ENCODE measurements at regions not wholly inside any gene's neighbourhood (a gene's known extent, or its start where the extent isn't known, plus 50 kb on each side); places are given as distances from the start of the nearest gene placed in this dataset.

GRCh38 chr1:186572509-186572908, 107.7 kb downstream of the PTGS2 start:
- H3K9ac ChIP-seq (ENCODE audit: insufficient read depth in 1 of 2, low read length in 2 of 2): no peak overlapping the region
- 88 to 94% methylated on average over 3 of the region's 3 CpGs for WGBS, 2 donors
- H3K9me3 ChIP-seq (ENCODE audit: control insufficient read depth in 4 of 4, insufficient read depth in 3 of 4, low read length in 3 of 4): no peaks in the 10 kb centered on the region
- no peaks in the 10 kb centered on the region for H3K4me1 ChIP-seq (ENCODE audit: control insufficient read depth in 5 of 5, insufficient read depth in 5 of 5, low read length in 5 of 5)
- no peak for ATAC-seq (ENCODE audit: insufficient read depth, low FRiP score)
- no peaks in the 10 kb centered on the region for H3K36me3 ChIP-seq (ENCODE audit: control insufficient read depth in 4 of 4, insufficient read depth in 4 of 4, low read length in 4 of 4)
- H3K27me3 ChIP-seq (ENCODE audit: control insufficient read depth in 3 of 3, insufficient read depth in 3 of 3, low read length in 2 of 3): no peaks in the 10 kb centered on the region
- no peak for TF ChIP-seq CTCF (IDR thresholded peaks at IDR 0.05; ENCODE audit: control extremely low read depth, extremely low read depth)
- no peak overlapping the region for H3K27ac ChIP-seq (ENCODE audit: low read depth in 1 of 2, low read length in 1 of 2)
- DNase-seq: no peak
- no peak overlapping the region for H3K4me3 ChIP-seq

GRCh38 chr1:186571771-186572170, 108.5 kb downstream of the PTGS2 start:
- Histone ChIP-seq H3K4me1 (ENCODE audit: control insufficient read depth in 5 of 5, insufficient read depth in 5 of 5, low read length in 5 of 5) (no peaks in the 10 kb centered on the region), H3K4me3 (no peak overlapping the region), H3K27me3 (ENCODE audit: control insufficient read depth in 3 of 3, insufficient read depth in 3 of 3, low read length in 2 of 3) (no peaks in the 10 kb centered on the region), H3K36me3 (ENCODE audit: control insufficient read depth in 4 of 4, insufficient read depth in 4 of 4, low read length in 4 of 4) (no peaks in the 10 kb centered on the region), H3K9ac (ENCODE audit: insufficient read depth in 1 of 2, low read length in 2 of 2) (no peak overlapping the region), H3K9me3 (ENCODE audit: control insufficient read depth in 4 of 4, insufficient read depth in 3 of 4, low read length in 3 of 4) (no peaks in the 10 kb centered on the region), H3K27ac (ENCODE audit: low read depth in 1 of 2, low read length in 1 of 2) (no peak overlapping the region)
- ATAC-seq (ENCODE audit: insufficient read depth, low FRiP score) (no peak), DNase-seq (no peak)
- TF ChIP-seq CTCF (IDR thresholded peaks at IDR 0.05; ENCODE audit: control extremely low read depth, extremely low read depth): no peak

- no peak for ATAC-seq (ENCODE audit: insufficient read depth, low FRiP score)
- Histone ChIP-seq H3K27me3 (ENCODE audit: control insufficient read depth in 3 of 3, insufficient read depth in 3 of 3, low read length in 2 of 3) (no peaks in the 10 kb centered on the region), H3K36me3 (ENCODE audit: control insufficient read depth in 4 of 4, insufficient read depth in 4 of 4, low read length in 4 of 4) (no peaks in the 10 kb centered on the region), H3K9ac (ENCODE audit: insufficient read depth in 1 of 2, low read length in 2 of 2) (no peak overlapping the region), H3K9me3 (ENCODE audit: control insufficient read depth in 4 of 4, insufficient read depth in 3 of 4, low read length in 3 of 4) (no peaks in the 10 kb centered on the region), H3K4me3 (no peak overlapping the region), H3K27ac (ENCODE audit: low read depth in 1 of 2, low read length in 1 of 2) (no peak overlapping the region), H3K4me1 (ENCODE audit: control insufficient read depth in 5 of 5, insufficient read depth in 5 of 5, low read length in 5 of 5) (no peaks in the 10 kb centered on the region)
- DNase-seq: no peak
- TF ChIP-seq CTCF (IDR thresholded peaks at IDR 0.05; ENCODE audit: control extremely low read depth, extremely low read depth): no peak
These were observed 108.9 kb upstream of the PDC start for GRCh38 chr1:186569856-186570255.

GRCh38 chr1:186568221-186568620, 107.3 kb upstream of the PDC start:
- no peak for DNase-seq

More at GRCh38 chr1:186568221-186568620, 107.3 kb upstream of the PDC start:
- Histone ChIP-seq H3K4me1 (ENCODE audit: control insufficient read depth in 5 of 5, insufficient read depth in 5 of 5, low read length in 5 of 5) (no peaks in the 10 kb centered on the region), H3K9me3 (ENCODE audit: control insufficient read depth in 4 of 4, insufficient read depth in 3 of 4, low read length in 3 of 4) (no peaks in the 10 kb centered on the region), H3K9ac (ENCODE audit: insufficient read depth in 1 of 2, low read length in 2 of 2) (no peak overlapping the region), H3K36me3 (ENCODE audit: control insufficient read depth in 4 of 4, insufficient read depth in 4 of 4, low read length in 4 of 4) (no peaks in the 10 kb centered on the region), H3K27me3 (ENCODE audit: control insufficient read depth in 3 of 3, insufficient read depth in 3 of 3, low read length in 2 of 3) (no peaks in the 10 kb centered on the region), H3K27ac (ENCODE audit: low read depth in 1 of 2, low read length in 1 of 2) (no peak overlapping the region), H3K4me3 (no peak overlapping the region)
- TF ChIP-seq CTCF (IDR thresholded peaks at IDR 0.05; ENCODE audit: control extremely low read depth, extremely low read depth): no peak
- 62 to 85% methylated on average over 2 of the region's 2 CpGs for WGBS, 2 donors
- no peak for ATAC-seq (ENCODE audit: insufficient read depth, low FRiP score)
